H9 (cell line): ENCODE measurements at regions not wholly inside any gene's neighbourhood (a gene's known extent, or its start where the extent isn't known, plus 50 kb on each side); places are given as distances from the start of the nearest gene placed in this dataset.

ENCODE experiments used
- DNase-seq: peaks from one replicate; pipeline ENCODE4 v3.0.0-alpha.2; 2017
- H2AFZ ChIP-seq: one replicate; pipeline ENCODE4 v1.6.1; 2013; ENCODE audit warnings: mild to moderate bottlenecking, low read length, control low read depth, moderate library complexity
- H2AK5ac ChIP-seq: 2 replicates; pipeline ENCODE4 v1.6.1; 2013; ENCODE audit warnings: low read length, control low read depth, mixed read lengths; ENCODE audit not compliant: insufficient read length
- H2BK120ac ChIP-seq: one replicate; pipeline ENCODE4 v1.6.1; 2013; ENCODE audit warnings: low read depth, mild to moderate bottlenecking, low read length, control low read depth, inconsistent platforms; ENCODE audit not compliant: poor library complexity, severe bottlenecking
- H2BK12ac ChIP-seq: 2 replicates; pipeline ENCODE4 v1.6.1; 2013; ENCODE audit warnings: low read length, control low read depth, mixed read lengths, low read depth; ENCODE audit not compliant: insufficient read length
- H2BK15ac ChIP-seq: 2 replicates; pipeline ENCODE4 v1.6.1; 2013; ENCODE audit warnings: low read depth, low read length, control low read depth
- H2BK20ac ChIP-seq: one replicate; pipeline ENCODE4 v1.6.1; 2013; ENCODE audit warnings: low read depth, mild to moderate bottlenecking, low read length, control low read depth, inconsistent platforms; ENCODE audit not compliant: poor library complexity, severe bottlenecking
- H2BK5ac ChIP-seq: 2 replicates; pipeline ENCODE4 v1.6.1; 2013; ENCODE audit warnings: low read length, control low read depth, mixed read lengths; ENCODE audit not compliant: insufficient read length
- H3K14ac ChIP-seq: 2 replicates; pipeline ENCODE4 v1.6.1; 2013; ENCODE audit warnings: low read length, control low read depth; ENCODE audit not compliant: insufficient read depth
- H3K18ac ChIP-seq: 2 replicates; pipeline ENCODE4 v1.6.1; 2013; ENCODE audit warnings: low read depth, mild to moderate bottlenecking, mixed read lengths, low read length, control low read depth; ENCODE audit not compliant: insufficient read length
- H3K23ac ChIP-seq: 2 replicates; pipeline ENCODE4 v1.6.1; 2013; ENCODE audit warnings: low read length, control low read depth, mixed read lengths, low read depth; ENCODE audit not compliant: insufficient read length
- H3K23me2 ChIP-seq: 2 replicates; pipeline ENCODE4 v1.6.1; 2013; ENCODE audit warnings: low read depth, mild to moderate bottlenecking, mixed read lengths, low read length, control low read depth; ENCODE audit not compliant: insufficient read length, poor library complexity, severe bottlenecking
- H3K27ac ChIP-seq: 2 replicates; pipeline ENCODE4 v1.5.1; 2013; ENCODE audit warnings: low read length, control low read depth, mixed read lengths, low read depth; ENCODE audit not compliant: insufficient read length
- H3K27me3 ChIP-seq: 2 replicates; pipeline ENCODE4 v1.6.1; 2013; ENCODE audit warnings: low read length, control low read depth, inconsistent platforms; ENCODE audit not compliant: insufficient read depth
- H3K4ac ChIP-seq: 2 replicates; pipeline ENCODE4 v1.6.1; 2013; ENCODE audit warnings: low read depth, mild to moderate bottlenecking, control low read depth, inconsistent platforms, low read length, moderate library complexity
- H3K4me1 ChIP-seq: 2 replicates; pipeline ENCODE4 v1.6.1; 2013; ENCODE audit warnings: low read length, control low read depth, inconsistent platforms; ENCODE audit not compliant: insufficient read depth
- H3K4me2 ChIP-seq: 2 replicates; pipeline ENCODE4 v1.6.1; 2013; ENCODE audit warnings: low read length, control low read depth, mixed read lengths; ENCODE audit not compliant: insufficient read length, insufficient read depth
- H3K56ac ChIP-seq: 2 replicates; pipeline ENCODE4 v1.6.1; 2013; ENCODE audit warnings: low read depth, mild to moderate bottlenecking, mixed read lengths, low read length, control low read depth; ENCODE audit not compliant: insufficient read length
- H3K79me1 ChIP-seq: 2 replicates; pipeline ENCODE4 v1.6.1; 2013; ENCODE audit warnings: low read depth, mild to moderate bottlenecking, moderate library complexity, low read length, control low read depth, inconsistent platforms; ENCODE audit not compliant: insufficient read depth, poor library complexity, severe bottlenecking
- H3K79me2 ChIP-seq: 2 replicates; pipeline ENCODE4 v1.6.1; 2013; ENCODE audit warnings: low read length, control low read depth, inconsistent platforms; ENCODE audit not compliant: insufficient read depth
- H3K9ac ChIP-seq: 2 replicates; pipeline ENCODE4 v1.6.1; 2013; ENCODE audit warnings: low read length, control low read depth, mixed read lengths; ENCODE audit not compliant: insufficient read length; ENCODE audit errors: extremely low read depth
- H3K9me3 ChIP-seq: one replicate; pipeline ENCODE4 v1.6.1; 2013; ENCODE audit warnings: low read depth, low read length, inconsistent platforms; ENCODE audit not compliant: control insufficient read depth
- H3T11ph ChIP-seq: one replicate; pipeline ENCODE4 v1.6.1; 2013; ENCODE audit warnings: mild to moderate bottlenecking, low read length, control low read depth, inconsistent platforms
- H4K20me1 ChIP-seq: one replicate; pipeline ENCODE4 v1.6.1; 2013; ENCODE audit not compliant: control insufficient read depth, insufficient read length, insufficient read depth
- H4K5ac ChIP-seq: 2 replicates; pipeline ENCODE4 v1.6.1; 2013; ENCODE audit warnings: low read depth, mild to moderate bottlenecking, mixed read lengths, low read length, control low read depth; ENCODE audit not compliant: insufficient read length
- H4K8ac ChIP-seq: replicated peaks from 2 replicates; pipeline ENCODE4 v1.6.1; 2013; ENCODE audit warnings: low read length, control low read depth, mixed read lengths, low read depth; ENCODE audit not compliant: insufficient read length
- H4K91ac ChIP-seq: 2 replicates; pipeline ENCODE4 v1.6.1; 2013; ENCODE audit warnings: low read depth, mild to moderate bottlenecking, moderate library complexity, mixed read lengths, low read length, control low read depth; ENCODE audit not compliant: insufficient read length
- H3K27ac Mint-ChIP-seq, 3 experiments: 2 replicates in 2 of 3; 3 replicates in 1 of 3; pipeline ENCODE4 v1.8.0; 2020 to 2021; ENCODE audit warnings: mixed read lengths in 3 of 3, mild to moderate bottlenecking in 1 of 3, moderate library complexity in 1 of 3
- H3K27me3 Mint-ChIP-seq: 2 replicates; pipeline ENCODE4 v1.8.0; 2021; ENCODE audit warnings: low read depth, mild to moderate bottlenecking, moderate library complexity, mixed read lengths
- H3K36me3 Mint-ChIP-seq, 3 experiments: 2 replicates in 2 of 3; 3 replicates in 1 of 3; pipeline ENCODE4 v1.8.0; 2020 to 2021; ENCODE audit warnings: low read depth in 3 of 3, mixed read lengths in 3 of 3; ENCODE audit not compliant: insufficient read depth in 1 of 3
- H3K4me1 Mint-ChIP-seq, 2 experiments: 2 replicates each; pipeline ENCODE4 v1.8.0; 2020; ENCODE audit warnings: mixed read lengths in 2 of 2
- H3K4me3 Mint-ChIP-seq, 2 experiments: 2 replicates in 1 of 2; 3 replicates in 1 of 2; pipeline ENCODE4 v1.8.0; 2020 to 2021; ENCODE audit warnings: mild to moderate bottlenecking in 2 of 2, mixed read lengths in 2 of 2, moderate library complexity in 1 of 2
- H3K9me3 Mint-ChIP-seq, 2 experiments: 2 replicates in 1 of 2; 3 replicates in 1 of 2; pipeline ENCODE4 v1.8.0; 2020; ENCODE audit warnings: mild to moderate bottlenecking in 2 of 2, mixed read lengths in 2 of 2, moderate library complexity in 1 of 2
- CTCF ChIP-seq: fragments of 200-600 bp; sonication (generic); conservative IDR thresholded peaks from 3 replicates; pipeline ENCODE4 v1.8.0; 2021; ENCODE audit warnings: antibody characterized with exemption, mild to moderate bottlenecking
- WGBS: extraction: QIAGEN DNeasy Blood & Tissue Kit; methylation state at CpG from one replicate; pipeline ENCODE4 v1.1.7; 2013; ENCODE audit warnings: missing lambda C conversion rate, low lambda C conversion rate, mixed read lengths; ENCODE audit not compliant: insufficient read length; ENCODE audit errors: extremely low coverage; 5-methylcytosine and 5-hydroxymethylcytosine counted together

- no peak overlapping the region for H3K18ac ChIP-seq
- no peak overlapping the region for H3K9ac ChIP-seq
- H3K27ac ChIP-seq: no peak overlapping the region
- H4K5ac ChIP-seq: no peak overlapping the region
- H3K27me3 Mint-ChIP-seq: no peaks in the 10 kb centered on the region
- H3K9me3 Mint-ChIP-seq: peaks cover 0 to 6% of the 10 kb centered on the region in 2 experiments; a peak in 3 of 5 replicates
- WGBS: no CpG with 5 or more reads among the region's 2 CpGs
- no peaks in the 10 kb centered on the region for H3K79me1 ChIP-seq
- H3K36me3 Mint-ChIP-seq: no peaks in the 10 kb centered on the region; a peak in 1 of 7 replicates
- H3K27ac Mint-ChIP-seq: no peak overlapping the region
- H2AFZ ChIP-seq: no peak overlapping the region
- no peaks in the 10 kb centered on the region for H3K9me3 ChIP-seq
- H4K91ac ChIP-seq: no peak overlapping the region
- no peaks in the 10 kb centered on the region for H3K79me2 ChIP-seq
- no peak overlapping the region for H2BK5ac ChIP-seq
- H3K4me3 Mint-ChIP-seq: no peak overlapping the region
- H3K23ac ChIP-seq: no peak overlapping the region
- no peak overlapping the region for H2BK120ac ChIP-seq
- no peak overlapping the region for H2BK12ac ChIP-seq
- H2AK5ac ChIP-seq: no peak overlapping the region
- no peaks in the 10 kb centered on the region for H3K23me2 ChIP-seq
- H3K4me2 ChIP-seq: no peak overlapping the region
- no peak overlapping the region for H4K8ac ChIP-seq
- no peak for TF ChIP-seq CTCF
- no peak overlapping the region for H2BK15ac ChIP-seq
- H3T11ph ChIP-seq: no peak overlapping the region
- no peak for DNase-seq
- no peaks in the 10 kb centered on the region for H4K20me1 ChIP-seq
- no peaks in the 10 kb centered on the region for H3K27me3 ChIP-seq
- H3K4me1 ChIP-seq: no peaks in the 10 kb centered on the region
- H3K4ac ChIP-seq: no peak overlapping the region
- no peak overlapping the region for H3K56ac ChIP-seq
- H2BK20ac ChIP-seq: no peak overlapping the region
- no peaks in the 10 kb centered on the region for H3K4me1 Mint-ChIP-seq
- H3K14ac ChIP-seq: no peak overlapping the region
Measured at GRCh38 chr11:107197932-107198331, 179.7 kb upstream of the GUCY1A2 start.
